ENCODE measurements at regions not wholly inside any gene's neighbourhood (a gene's known extent, or its start where the extent isn't known, plus 50 kb on each side); places are given as distances from the start of the nearest gene placed in this dataset.

DNA sequence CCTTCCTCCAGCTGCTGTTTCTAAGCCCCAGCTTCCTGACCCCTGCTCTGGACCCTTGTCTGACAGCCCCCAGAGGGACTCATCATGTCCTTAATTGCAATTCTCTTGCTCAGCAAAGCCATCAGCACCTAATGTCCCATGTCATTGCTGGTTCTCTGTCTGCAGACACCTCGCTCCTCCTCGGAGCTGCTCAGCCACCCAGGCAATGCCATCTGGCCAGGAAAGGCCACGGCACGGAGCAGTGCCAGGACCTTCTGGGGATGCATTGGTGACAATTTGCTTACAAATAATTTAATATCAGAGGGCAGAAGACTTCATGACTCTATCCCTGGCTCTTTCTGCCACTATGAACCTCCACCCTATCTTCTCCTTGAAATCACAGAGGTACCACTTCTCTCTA lies 107.0 kb upstream of the THY1 start:
- H3K9ac ChIP-seq (ENCODE audit: insufficient read depth, low read length, poor library complexity, severe bottlenecking), result no peak overlapping the region
- H4K20me1 ChIP-seq (ENCODE audit: insufficient read depth, low read length), result no peaks in the 10 kb centered on the region
- intact Hi-C loops (cut with micrococcal nuclease), result loop anchor here in 1 of 2 donors (2.0 kb wide), 1 partner anchor 47 kb away; no protein-coding TSS in a partner anchor
- H3K27ac Mint-ChIP-seq, result peak overlapping the region in 2 of 7 donors; percentile 37 to 68
- H3K79me2 ChIP-seq (ENCODE audit: insufficient read depth, low read length), result no peaks in the 10 kb centered on the region
- no peak overlapping the region for H3K4me2 ChIP-seq (replicated peaks; ENCODE audit: extremely low read depth, low read length, poor library complexity, severe bottlenecking)
- no peaks in the 10 kb centered on the region for H3K9me3 ChIP-seq (replicated peaks in 1 of 2; ENCODE audit: control insufficient read depth in 1 of 2, insufficient read depth in 1 of 2, low read length in 2 of 2)
- H3K27me3 ChIP-seq (ENCODE audit: control insufficient read depth in 2 of 2, insufficient read depth in 2 of 2, low read length in 2 of 2), result no peaks in the 10 kb centered on the region
- peaks cover 51% of the 10 kb centered on the region for H3K4me1 Mint-ChIP-seq
- H3K36me3 ChIP-seq (replicated peaks in 1 of 2; ENCODE audit: control insufficient read depth in 1 of 2, insufficient read depth in 2 of 2, low read length in 2 of 2), result no peaks in the 10 kb centered on the region
- no CpG with 5 or more reads among the region's 4 CpGs for WGBS (ENCODE audit: insufficient coverage)
- no peak overlapping the region for H3K4me3 ChIP-seq (replicated peaks in 1 of 3; ENCODE audit: low read depth in 2 of 3, low read length in 3 of 3)
- peaks cover 45 to 48% of the 10 kb centered on the region in 2 donors for H3K4me1 ChIP-seq (ENCODE audit: control insufficient read depth in 1 of 2, insufficient read depth in 2 of 2, low read length in 2 of 2)
- no peak for DNase-seq
- H3K36me3 Mint-ChIP-seq, result no peaks in the 10 kb centered on the region
- H2AFZ ChIP-seq (ENCODE audit: insufficient read depth, low read depth, low read length, poor library complexity, severe bottlenecking), result no peak overlapping the region
- H3K9me3 Mint-ChIP-seq, result peaks cover 0 to 3% (median 0%) of the 10 kb centered on the region in 7 donors
- no peak for TF ChIP-seq CTCF (IDR thresholded peaks at IDR 0.05)
- peaks cover 0 to 4% (median 2%) of the 10 kb centered on the region in 3 donors for H3K27me3 Mint-ChIP-seq (ENCODE audit: low read depth in 3 of 3)
- no peak overlapping the region for H3K4me3 Mint-ChIP-seq
- H3K27ac ChIP-seq (ENCODE audit: low read depth in 1 of 2, low read length in 2 of 2), result no peak overlapping the region

DNA sequence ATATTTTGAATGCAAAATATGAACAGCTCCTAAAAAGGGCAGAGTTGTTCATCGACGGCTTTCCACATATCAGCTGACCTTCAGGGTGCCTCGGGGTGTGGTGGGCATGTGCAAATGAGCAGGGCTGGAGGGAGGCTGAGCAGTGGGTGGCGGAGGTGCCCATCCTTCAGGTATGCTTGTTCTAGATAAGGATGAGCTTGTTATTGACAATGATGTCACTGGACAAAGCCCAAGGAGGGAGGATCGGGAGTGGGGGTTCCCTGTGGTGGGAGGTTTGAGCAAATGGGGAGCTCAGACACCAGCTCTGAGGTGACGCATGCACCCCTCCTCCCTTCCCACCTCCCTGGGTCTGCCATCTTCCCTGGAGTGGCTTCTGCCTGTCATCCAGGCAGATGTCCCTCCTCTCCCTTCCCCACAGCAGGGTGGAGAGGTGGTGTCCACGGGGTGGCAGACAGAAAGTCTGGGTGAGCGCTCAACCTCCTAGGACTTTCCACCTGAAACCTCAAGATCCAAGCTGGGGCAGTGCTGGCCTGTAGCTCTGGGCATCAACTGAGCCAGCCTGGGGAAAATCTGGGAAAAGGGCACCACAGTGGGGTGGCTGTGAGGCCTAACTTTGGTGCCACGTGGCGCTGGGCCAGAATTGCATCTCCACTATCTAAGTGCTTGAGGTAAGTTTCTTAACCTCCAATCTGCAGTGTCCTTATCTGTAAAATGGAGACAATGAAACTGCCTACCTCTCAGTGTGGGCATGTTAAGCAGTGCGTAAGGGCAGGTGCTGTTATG lies 106.3 kb upstream of the THY1 start:
- H3K27me3 ChIP-seq (ENCODE audit: control insufficient read depth in 2 of 2, insufficient read depth in 2 of 2, low read length in 2 of 2), result no peaks in the 10 kb centered on the region
- peaks cover 52% of the 10 kb centered on the region for H3K4me1 Mint-ChIP-seq
- WGBS (ENCODE audit: insufficient coverage), result 100% methylated on average over 4 of the region's 11 CpGs
- H3K27ac Mint-ChIP-seq, result no peak overlapping the region
- peaks cover 0 to 3% (median 0%) of the 10 kb centered on the region in 7 donors for H3K9me3 Mint-ChIP-seq
- no peak overlapping the region for H3K4me3 Mint-ChIP-seq
- peak in 1 of 3 donors; percentile 2 for DNase-seq
- H3K9ac ChIP-seq (ENCODE audit: insufficient read depth, low read length, poor library complexity, severe bottlenecking), result no peak overlapping the region
- H2AFZ ChIP-seq (ENCODE audit: insufficient read depth, low read depth, low read length, poor library complexity, severe bottlenecking), result no peak overlapping the region
- intact Hi-C loops (cut with micrococcal nuclease), result loop anchor here in 1 of 2 donors (2.0 kb wide), 1 partner anchor 46 kb away; no protein-coding TSS in a partner anchor
- H3K4me1 ChIP-seq (ENCODE audit: control insufficient read depth in 1 of 2, insufficient read depth in 2 of 2, low read length in 2 of 2), result peaks cover 49 to 51% of the 10 kb centered on the region in 2 donors
- no peaks in the 10 kb centered on the region for H3K9me3 ChIP-seq (replicated peaks in 1 of 2; ENCODE audit: control insufficient read depth in 1 of 2, insufficient read depth in 1 of 2, low read length in 2 of 2)
- H3K4me2 ChIP-seq (replicated peaks; ENCODE audit: extremely low read depth, low read length, poor library complexity, severe bottlenecking), result no peak overlapping the region
- peaks cover 0 to 6% (median 2%) of the 10 kb centered on the region in 3 donors for H3K27me3 Mint-ChIP-seq (ENCODE audit: low read depth in 3 of 3)
- H3K27ac ChIP-seq (ENCODE audit: low read depth in 1 of 2, low read length in 2 of 2), result no peak overlapping the region
- no peak overlapping the region for H3K4me3 ChIP-seq (replicated peaks in 1 of 3; ENCODE audit: low read depth in 2 of 3, low read length in 3 of 3)
- no peaks in the 10 kb centered on the region for H4K20me1 ChIP-seq (ENCODE audit: insufficient read depth, low read length)
- no peak for TF ChIP-seq CTCF (IDR thresholded peaks at IDR 0.05)
- H3K36me3 Mint-ChIP-seq, result peaks cover 0 to under 1% of the 10 kb centered on the region in 2 donors
- no peaks in the 10 kb centered on the region for H3K79me2 ChIP-seq (ENCODE audit: insufficient read depth, low read length)
- no peaks in the 10 kb centered on the region for H3K36me3 ChIP-seq (replicated peaks in 1 of 2; ENCODE audit: control insufficient read depth in 1 of 2, insufficient read depth in 2 of 2, low read length in 2 of 2)
